LNCAP (cell line): ENCODE measurements at regions not wholly inside any gene's neighbourhood (a gene's known extent, or its start where the extent isn't known, plus 50 kb on each side); places are given as distances from the start of the nearest gene placed in this dataset.

Source experiments
- TF ChIP-seq, protein P1 (sequence below): fragments of 450-650 bp; IDR thresholded peaks from 2 replicates; pipeline ENCODE4 v1.5.1; 2017; ENCODE audit warnings: mild to moderate bottlenecking

DNA sequence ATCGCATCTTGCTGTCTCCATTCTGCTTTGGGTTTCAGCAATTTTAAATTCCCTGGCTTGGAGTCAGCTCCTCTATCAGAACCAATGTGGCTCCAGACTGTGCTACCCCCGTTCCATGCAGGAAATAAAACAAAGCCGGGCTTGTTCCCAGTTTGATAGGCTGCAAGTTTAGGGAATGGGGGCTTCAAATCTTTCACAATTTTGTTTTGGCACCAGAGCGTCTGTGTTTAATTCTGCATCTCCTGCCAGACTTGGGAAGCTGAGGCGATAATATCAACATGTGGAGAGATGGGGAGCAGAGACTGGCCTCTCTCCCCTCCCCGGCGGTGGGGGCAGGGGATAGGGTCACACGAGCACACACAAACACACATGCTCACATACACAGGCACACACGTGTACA lies 305.9 kb downstream of the FGFR2 start:
- TF ChIP-seq, protein P1, sequence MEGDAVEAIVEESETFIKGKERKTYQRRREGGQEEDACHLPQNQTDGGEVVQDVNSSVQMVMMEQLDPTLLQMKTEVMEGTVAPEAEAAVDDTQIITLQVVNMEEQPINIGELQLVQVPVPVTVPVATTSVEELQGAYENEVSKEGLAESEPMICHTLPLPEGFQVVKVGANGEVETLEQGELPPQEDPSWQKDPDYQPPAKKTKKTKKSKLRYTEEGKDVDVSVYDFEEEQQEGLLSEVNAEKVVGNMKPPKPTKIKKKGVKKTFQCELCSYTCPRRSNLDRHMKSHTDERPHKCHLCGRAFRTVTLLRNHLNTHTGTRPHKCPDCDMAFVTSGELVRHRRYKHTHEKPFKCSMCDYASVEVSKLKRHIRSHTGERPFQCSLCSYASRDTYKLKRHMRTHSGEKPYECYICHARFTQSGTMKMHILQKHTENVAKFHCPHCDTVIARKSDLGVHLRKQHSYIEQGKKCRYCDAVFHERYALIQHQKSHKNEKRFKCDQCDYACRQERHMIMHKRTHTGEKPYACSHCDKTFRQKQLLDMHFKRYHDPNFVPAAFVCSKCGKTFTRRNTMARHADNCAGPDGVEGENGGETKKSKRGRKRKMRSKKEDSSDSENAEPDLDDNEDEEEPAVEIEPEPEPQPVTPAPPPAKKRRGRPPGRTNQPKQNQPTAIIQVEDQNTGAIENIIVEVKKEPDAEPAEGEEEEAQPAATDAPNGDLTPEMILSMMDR: no peak

DNA sequence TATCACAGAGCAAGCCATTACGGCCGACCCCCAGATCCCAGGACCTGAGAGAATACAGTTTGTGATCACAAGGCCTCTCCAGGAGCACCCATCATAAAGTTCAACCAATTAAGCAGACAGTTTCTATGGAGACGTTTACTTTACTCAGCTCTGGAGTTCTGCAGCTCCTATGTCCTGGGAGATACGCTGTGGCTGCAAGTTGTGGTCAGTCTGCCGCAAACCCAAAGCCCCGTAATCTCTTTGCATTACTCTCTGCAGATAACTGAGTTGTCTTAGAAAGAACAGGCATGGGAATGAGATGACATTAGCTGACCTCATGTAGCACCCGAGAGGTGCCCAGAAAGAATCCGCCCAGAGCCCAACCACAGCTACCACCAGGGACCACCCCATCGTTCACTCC lies 305.1 kb downstream of the FGFR2 start:
- TF ChIP-seq, protein P1: no peak

DNA sequence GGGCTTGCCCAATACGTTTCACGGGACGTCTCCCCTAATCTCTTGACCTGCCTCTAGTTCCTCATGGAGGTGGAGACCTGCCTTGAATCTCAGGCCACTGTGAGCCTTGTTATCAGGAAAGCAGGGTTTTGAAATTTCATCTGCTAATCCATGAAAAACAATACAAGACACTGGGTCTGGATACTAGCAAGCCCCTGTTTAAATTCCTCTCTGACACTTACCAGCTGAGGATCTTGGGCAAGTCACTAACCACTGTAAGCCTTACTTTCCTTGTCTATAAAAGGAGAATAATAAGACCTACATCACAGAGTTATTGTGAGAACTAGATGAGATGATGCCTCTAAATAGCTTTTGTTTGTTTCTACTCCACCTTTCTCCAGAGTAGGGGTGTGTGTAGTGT lies 303.6 kb downstream of the FGFR2 start:
- TF ChIP-seq, protein P1: no peak

DNA sequence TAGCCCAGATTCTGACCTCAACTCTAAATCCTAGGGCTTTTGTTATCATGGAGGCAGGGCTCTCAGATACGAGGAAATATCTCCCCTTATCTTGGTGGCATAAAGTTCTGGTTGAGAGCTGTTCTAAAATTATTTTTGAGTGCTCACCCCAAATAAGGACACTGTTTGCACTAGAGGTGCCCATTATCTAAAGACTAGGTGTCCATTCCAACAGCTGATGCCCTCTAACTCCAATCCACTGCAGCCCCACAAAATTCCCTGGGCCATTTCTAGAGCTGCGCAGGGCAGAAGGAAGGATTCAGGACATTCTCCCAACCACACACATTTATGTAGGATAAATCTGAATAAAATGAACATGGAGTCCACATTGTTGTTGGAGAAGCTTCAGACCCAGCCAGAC lies 301.9 kb downstream of the FGFR2 start:
- TF ChIP-seq, protein P1: no peak

DNA sequence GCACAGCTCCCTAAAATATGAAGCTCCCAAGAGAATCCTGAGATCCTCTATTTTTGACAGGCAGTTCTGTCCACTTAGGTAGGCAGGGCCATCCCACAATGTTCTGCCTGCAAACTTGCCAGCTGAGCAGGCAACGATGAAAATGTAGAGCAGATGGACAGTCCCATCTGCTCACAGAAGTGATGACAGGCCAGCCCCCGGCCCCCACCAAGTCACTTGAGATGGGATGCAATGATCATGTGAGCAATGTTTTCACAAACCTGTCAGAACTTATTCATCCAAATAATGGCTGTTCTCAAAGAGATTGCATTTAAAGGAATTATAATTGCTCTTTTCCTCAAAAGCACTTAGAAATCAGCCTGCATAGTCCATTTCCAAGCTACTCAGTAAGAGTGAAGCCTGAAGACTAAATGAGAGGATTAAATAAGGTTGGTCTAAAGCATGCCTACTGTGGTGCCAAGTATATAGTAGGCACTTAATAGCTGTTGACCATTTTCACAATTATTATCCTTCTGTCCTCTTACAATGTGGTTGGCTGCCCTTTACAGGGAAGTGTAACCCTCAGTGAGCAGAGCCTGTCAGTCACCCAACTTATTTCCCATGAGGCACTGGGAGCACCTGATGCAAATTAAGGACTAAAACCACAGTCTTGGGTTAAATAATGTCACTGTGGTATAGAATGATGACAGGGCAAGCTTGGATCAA lies 301.2 kb downstream of the FGFR2 start:
- TF ChIP-seq, protein P1: no peak

DNA sequence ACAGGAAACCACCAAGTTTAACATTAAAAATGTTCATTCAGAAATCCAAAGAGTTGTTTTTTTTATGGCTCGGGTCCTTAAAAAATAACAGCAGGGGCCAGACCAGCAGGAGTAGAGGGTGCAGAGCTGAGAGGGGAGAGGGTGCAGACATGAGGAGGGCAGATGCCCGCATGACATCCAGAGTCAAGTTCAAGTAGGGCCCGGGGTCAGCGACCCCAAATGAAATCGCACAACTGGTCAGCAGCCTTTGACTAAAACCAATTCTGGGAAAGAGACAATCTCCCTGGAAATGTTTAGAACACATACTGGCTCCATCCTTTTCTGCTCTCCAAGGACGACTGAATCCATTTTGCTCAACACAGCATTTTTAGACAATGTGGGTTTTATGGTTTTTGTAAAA lies 297.5 kb downstream of the FGFR2 start:
- TF ChIP-seq, protein P1: no peak

DNA sequence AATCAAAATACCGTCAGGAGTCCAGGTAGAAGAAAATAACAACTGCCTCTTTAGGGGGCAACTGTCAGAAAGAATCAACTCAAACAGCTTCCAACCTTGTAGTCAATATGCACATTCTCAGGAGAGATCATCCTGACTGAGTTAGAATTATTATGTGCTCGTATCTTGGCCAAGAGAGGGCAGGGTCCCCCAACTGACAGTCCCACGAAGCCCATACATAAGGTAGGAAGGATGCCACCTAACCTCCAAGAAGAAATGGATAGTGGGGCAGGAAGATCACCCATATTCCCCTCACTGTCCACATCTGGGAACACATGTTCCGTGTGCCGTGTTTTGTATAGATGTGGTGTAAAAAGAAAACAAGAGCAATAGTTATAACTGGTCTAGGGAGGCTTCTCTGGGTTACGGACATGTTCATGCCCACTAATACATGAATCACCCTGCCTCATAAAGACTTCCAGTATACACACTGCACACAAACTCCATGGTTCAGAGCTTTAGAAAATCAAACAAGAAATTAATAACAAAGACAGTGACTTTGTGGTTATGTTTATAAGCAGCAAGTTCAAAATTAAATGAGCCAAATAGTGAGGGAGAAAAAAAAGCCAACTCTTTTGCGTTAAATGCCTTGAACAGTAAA lies 295.6 kb downstream of the FGFR2 start:
- TF ChIP-seq, protein P1: no peak
